Thyroid gland (tissue), 4 donors: ENCODE measurements at regions not wholly inside any gene's neighbourhood (a gene's known extent, or its start where the extent isn't known, plus 50 kb on each side); places are given as distances from the start of the nearest gene placed in this dataset.

Source experiments
- DNase-seq, 2 donors: peaks; one replicate each; pipeline ENCODE4 v3.0.0-alpha.2; 2019
- H3K27ac ChIP-seq, 3 donors: fragments of 200-600 bp; sonication (generic); 1 replicate in 2 of 3; 2 replicates in 1 of 3; pipeline ENCODE4 v1.5.1; 2016 to 2019; ENCODE audit warnings: mild to moderate bottlenecking in 1 of 3, moderate library complexity in 1 of 3
- H3K27me3 ChIP-seq: fragments of 200-600 bp; sonication (generic); one replicate; pipeline ENCODE4 v1.5.1; 2019
- H3K36me3 ChIP-seq, 2 donors: fragments of 200-600 bp; sonication (generic); one replicate each; pipeline ENCODE4 v1.5.1; 2016 to 2019
- H3K4me1 ChIP-seq, 2 donors: fragments of 200-600 bp; sonication (generic); one replicate each; pipeline ENCODE4 v1.5.1; 2017 to 2019
- H3K4me3 ChIP-seq, 3 donors: fragments of 200-600 bp; sonication (generic); replicated peaks in 1 of 3; 1 replicate in 2 of 3; 2 replicates in 1 of 3; pipeline ENCODE4 v1.5.1; 2016; ENCODE audit warnings: mild to moderate bottlenecking in 1 of 3
- H3K9me3 ChIP-seq: fragments of 200-600 bp; sonication (generic); one replicate; pipeline ENCODE4 v1.5.1; 2017
- POLR2A ChIP-seq, 2 donors: fragments of 450-650 bp; IDR thresholded peaks; one replicate each; pipeline ENCODE4 v1.6.1; 2017; ENCODE audit warnings: antibody characterized with exemption in 2 of 2, mild to moderate bottlenecking in 2 of 2, moderate library complexity in 1 of 2
- WGBS, 2 donors: methylation state at CpG; one replicate each; pipeline ENCODE4 v1.1.5; 2017; 5-methylcytosine and 5-hydroxymethylcytosine counted together
- intact Hi-C: fragments of 100-400 bp; cut with DNase I; formaldehyde crosslinking; loops from one replicate; pipeline ENCODE4 v1.15.1; 2023
- TF ChIP-seq, protein P1 (sequence below), 6 experiments: fragments of 200-600 bp in 3 of 6; fragments of 450-650 bp in 3 of 6; sonication (generic) in 3 of 6; IDR thresholded peaks; one replicate each; pipeline ENCODE4 v1.5.1; 2016 to 2019; ENCODE audit warnings: antibody characterized with exemption in 6 of 6, mild to moderate bottlenecking in 2 of 6, inconsistent platforms in 1 of 6, moderate library complexity in 1 of 6

DNA sequence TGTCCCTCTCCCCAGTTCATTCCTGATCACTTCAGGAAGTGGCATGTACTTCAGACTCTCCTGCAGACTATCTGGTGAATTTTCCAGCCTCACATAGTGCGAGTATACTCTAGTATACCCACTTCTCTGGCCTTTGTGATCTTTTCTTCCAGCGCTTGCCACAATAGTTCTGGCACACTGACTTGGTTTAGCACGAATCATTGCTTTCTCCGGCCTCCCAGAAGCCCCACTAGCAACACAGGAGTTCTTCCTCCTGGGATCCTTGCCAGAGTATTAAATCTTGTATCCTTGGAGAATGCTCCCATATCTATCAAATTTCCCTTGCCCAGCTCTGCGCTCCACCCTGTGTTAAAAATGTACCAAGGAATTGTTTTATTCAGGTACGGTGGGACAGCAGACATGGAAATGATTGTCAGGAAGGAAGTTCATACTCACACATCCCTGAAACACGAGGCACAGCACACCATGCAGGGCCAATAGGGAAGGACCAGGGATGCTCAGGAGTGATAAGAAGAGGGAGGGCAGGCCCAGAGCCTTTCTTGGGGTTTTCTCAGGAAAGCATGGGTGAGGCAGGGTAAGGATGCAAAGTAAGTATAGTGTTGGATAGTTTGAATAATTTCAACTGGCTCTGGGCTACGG lies 136.7 kb downstream of the ADSS2 start:
- 51 to 59% methylated on average over 8 of the region's 8 CpGs for WGBS, 2 donors
- TF ChIP-seq POLR2A (IDR thresholded peaks at IDR 0.05) = no peak
- TF ChIP-seq, protein P1, sequence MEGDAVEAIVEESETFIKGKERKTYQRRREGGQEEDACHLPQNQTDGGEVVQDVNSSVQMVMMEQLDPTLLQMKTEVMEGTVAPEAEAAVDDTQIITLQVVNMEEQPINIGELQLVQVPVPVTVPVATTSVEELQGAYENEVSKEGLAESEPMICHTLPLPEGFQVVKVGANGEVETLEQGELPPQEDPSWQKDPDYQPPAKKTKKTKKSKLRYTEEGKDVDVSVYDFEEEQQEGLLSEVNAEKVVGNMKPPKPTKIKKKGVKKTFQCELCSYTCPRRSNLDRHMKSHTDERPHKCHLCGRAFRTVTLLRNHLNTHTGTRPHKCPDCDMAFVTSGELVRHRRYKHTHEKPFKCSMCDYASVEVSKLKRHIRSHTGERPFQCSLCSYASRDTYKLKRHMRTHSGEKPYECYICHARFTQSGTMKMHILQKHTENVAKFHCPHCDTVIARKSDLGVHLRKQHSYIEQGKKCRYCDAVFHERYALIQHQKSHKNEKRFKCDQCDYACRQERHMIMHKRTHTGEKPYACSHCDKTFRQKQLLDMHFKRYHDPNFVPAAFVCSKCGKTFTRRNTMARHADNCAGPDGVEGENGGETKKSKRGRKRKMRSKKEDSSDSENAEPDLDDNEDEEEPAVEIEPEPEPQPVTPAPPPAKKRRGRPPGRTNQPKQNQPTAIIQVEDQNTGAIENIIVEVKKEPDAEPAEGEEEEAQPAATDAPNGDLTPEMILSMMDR (IDR thresholded peaks at IDR 0.05) = no peak
- no peaks in the 10 kb centered on the region for H3K9me3 ChIP-seq
- peak; percentile 49 to 68 for DNase-seq
- no peaks in the 10 kb centered on the region for H3K36me3 ChIP-seq
- no peak overlapping the region for H3K4me3 ChIP-seq
- peaks cover 15 to 22% of the 10 kb centered on the region in 2 donors for H3K4me1 ChIP-seq
- peak overlapping the region; percentile 54 to 89 (median 55) for H3K27ac ChIP-seq
- H3K27me3 ChIP-seq = no peaks in the 10 kb centered on the region
- intact Hi-C loops = no loop called here

DNA sequence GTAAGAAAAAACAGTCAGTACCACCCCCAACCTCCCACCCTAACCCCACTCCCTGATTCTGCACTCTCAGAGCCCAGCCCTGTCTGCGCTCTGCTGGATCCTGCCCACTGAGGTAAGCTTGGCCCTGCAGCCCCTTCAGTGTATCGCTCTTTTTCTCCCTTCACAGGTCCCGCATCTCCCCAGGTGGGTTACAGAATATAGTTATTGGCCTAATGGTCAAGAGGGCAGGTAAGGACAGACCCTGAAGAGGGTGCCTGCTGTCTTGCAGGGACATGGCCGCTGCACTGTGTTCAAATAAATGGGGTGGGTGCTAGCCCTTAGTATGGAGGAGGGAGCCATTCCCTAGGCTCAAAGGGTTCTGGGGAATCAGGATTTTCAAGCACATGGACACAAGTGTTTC lies 135.7 kb downstream of the ADSS2 start:
- no peaks in the 10 kb centered on the region for H3K36me3 ChIP-seq
- H3K4me1 ChIP-seq = peaks cover 15 to 22% of the 10 kb centered on the region in 2 donors
- no peak for DNase-seq
- TF ChIP-seq POLR2A (IDR thresholded peaks at IDR 0.05) = no peak
- TF ChIP-seq, protein P1 (IDR thresholded peaks at IDR 0.05) = no peak
- no peaks in the 10 kb centered on the region for H3K9me3 ChIP-seq
- H3K27me3 ChIP-seq = no peaks in the 10 kb centered on the region
- 92 to 100% methylated on average over 4 of the region's 4 CpGs for WGBS, 2 donors
- no peak overlapping the region for H3K4me3 ChIP-seq
- peak overlapping the region in 1 of 3 donors; percentile 89 for H3K27ac ChIP-seq
- intact Hi-C loops = no loop called here

DNA sequence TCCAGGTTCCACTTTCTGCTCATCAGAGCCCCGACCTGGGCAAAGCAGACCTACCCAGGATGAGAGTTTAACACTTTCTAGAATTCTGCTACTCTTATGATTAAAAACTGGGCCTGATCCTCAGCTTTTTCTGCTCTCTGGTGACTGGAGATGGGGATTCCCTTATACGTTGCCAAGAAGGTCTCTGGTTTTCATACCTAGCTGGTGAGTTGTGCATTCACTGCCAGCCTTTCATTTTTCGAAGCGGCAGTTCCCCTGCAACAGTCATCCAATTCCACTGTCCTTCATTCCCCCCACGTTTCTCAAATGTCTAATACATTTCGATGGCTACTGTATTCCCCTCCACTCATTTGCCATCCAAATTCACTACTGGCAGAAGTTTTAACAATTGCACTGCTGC lies 135.3 kb downstream of the ADSS2 start:
- WGBS, 2 donors = 85 to 94% methylated on average over 6 of the region's 6 CpGs
- H3K9me3 ChIP-seq = no peaks in the 10 kb centered on the region
- no peak overlapping the region for H3K4me3 ChIP-seq
- no peak for DNase-seq
- no peaks in the 10 kb centered on the region for H3K27me3 ChIP-seq
- H3K36me3 ChIP-seq = no peaks in the 10 kb centered on the region
- peaks cover 12 to 22% of the 10 kb centered on the region in 2 donors for H3K4me1 ChIP-seq
- no peak for TF ChIP-seq POLR2A (IDR thresholded peaks at IDR 0.05)
- TF ChIP-seq, protein P1 (IDR thresholded peaks at IDR 0.05) = no peak
- intact Hi-C loops = no loop called here
- peak overlapping the region in 1 of 3 donors; percentile 89 for H3K27ac ChIP-seq

DNA sequence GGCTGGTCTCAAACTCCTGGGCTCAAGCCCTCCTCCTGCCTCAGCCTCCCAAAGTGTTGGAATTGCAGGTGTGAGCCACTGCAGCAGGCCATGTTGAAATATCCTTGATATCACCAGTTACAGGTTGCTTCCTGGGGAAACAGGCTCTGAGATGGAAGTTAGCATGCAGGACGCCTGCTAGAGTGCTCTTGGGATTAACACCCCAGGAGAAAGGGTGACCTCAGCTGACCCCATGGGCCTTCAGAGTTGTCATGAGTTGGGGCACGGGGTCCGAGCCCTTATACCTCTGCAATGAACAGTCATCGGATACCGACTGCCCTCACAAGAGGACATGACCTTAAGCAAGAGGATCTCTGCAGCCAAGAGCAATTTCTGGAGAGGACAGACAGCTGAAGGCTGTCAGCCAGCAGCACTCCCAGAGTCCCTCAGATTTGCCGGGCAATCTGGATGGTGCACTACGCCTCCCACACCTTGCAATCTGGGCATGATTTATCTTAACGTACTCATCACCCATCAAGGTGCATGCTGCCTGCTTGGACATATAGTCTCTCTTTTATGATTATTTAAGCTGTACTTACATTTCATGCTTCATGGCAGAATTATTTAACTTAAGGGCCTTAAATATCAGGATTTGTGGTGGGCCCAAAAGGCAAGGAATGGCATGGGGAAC lies 134.6 kb downstream of the ADSS2 start:
- no peak for TF ChIP-seq POLR2A (IDR thresholded peaks at IDR 0.05)
- Histone ChIP-seq H3K4me1 (peaks cover 11 to 22% of the 10 kb centered on the region in 2 donors), H3K27me3 (no peaks in the 10 kb centered on the region), H3K4me3 (no peak overlapping the region), H3K9me3 (no peaks in the 10 kb centered on the region), H3K27ac (peak overlapping the region in 1 of 3 donors; percentile 89), H3K36me3 (no peaks in the 10 kb centered on the region)
- 87 to 90% methylated on average over 6 to 8 of the region's 8 CpGs for WGBS, 2 donors
- DNase-seq = no peak
- intact Hi-C loops = no loop called here

DNA sequence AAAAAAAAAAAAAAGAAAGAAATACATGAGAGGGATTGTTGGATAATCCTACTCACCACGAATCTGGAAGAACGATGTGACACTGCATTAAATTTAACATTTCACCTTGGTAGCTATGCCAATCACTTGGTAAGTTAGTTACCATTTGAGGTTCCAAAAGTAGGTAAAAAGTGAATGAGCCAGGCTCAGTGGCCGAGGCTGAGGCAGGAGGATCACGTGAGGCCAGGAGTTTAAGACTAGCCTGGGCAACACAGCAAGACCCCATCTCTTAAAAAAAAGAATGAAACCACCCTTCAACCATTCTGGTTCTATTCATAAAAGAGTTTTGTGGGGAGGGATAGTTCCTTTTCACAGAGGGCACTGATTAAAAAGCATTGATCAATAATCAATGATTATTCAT lies 133.6 kb downstream of the ADSS2 start:
- H3K4me3 ChIP-seq = no peak overlapping the region
- no peaks in the 10 kb centered on the region for H3K27me3 ChIP-seq
- intact Hi-C loops = no loop called here
- H3K4me1 ChIP-seq = peaks cover 13 to 25% of the 10 kb centered on the region in 2 donors
- H3K36me3 ChIP-seq = no peaks in the 10 kb centered on the region
- 96 to 97% methylated on average over 4 of the region's 4 CpGs for WGBS, 2 donors
- no peak overlapping the region for H3K27ac ChIP-seq
- no peak for TF ChIP-seq POLR2A (IDR thresholded peaks at IDR 0.05)
- TF ChIP-seq, protein P1 (IDR thresholded peaks at IDR 0.05) = no peak
- no peak for DNase-seq
- no peaks in the 10 kb centered on the region for H3K9me3 ChIP-seq
